ENCODE measurements at regions not wholly inside any gene's neighbourhood (a gene's known extent, or its start where the extent isn't known, plus 50 kb on each side); places are given as distances from the start of the nearest gene placed in this dataset.
"Not testable (repeated sequence)": the region's sequence is repeated elsewhere in the genome, so short reads cannot be mapped to it uniquely, and the experiment has no call there.

DNA sequence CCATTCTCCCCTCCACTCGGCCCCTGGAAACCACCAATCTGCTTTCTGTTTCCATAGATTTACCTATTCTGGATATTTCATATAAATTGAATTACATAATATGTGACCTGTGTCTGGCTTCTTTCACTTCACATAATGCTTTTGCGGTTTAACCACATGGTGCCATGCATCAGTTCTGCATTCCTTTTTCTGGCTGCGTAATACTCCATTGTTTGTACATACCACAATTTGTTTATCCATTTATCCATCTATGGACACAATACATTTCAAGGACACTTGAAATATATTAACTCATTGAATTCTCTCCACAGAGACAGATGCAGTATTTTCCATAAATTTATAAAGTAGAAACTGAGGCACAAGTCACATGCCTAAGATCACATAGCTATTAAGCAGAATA, 110.3 kb upstream of the ETV6 start:
- TF ChIP-seq ZNF274 (IDR thresholded peaks at IDR 0.05; ENCODE audit: low read depth, low read length) (no peak), YY1 (IDR thresholded peaks at IDR 0.05; ENCODE audit: insufficient read depth, insufficient read length) (no peak), SUZ12 (IDR thresholded peaks at IDR 0.05; ENCODE audit: extremely low read depth, insufficient read depth, insufficient read length) (no peak)
- H3K27me3 ChIP-seq (ENCODE audit: insufficient read depth, insufficient read length) = no peaks in the 10 kb centered on the region
- H3K9me3 ChIP-seq (ENCODE audit: insufficient read depth, low read length) = no peaks in the 10 kb centered on the region; the same call in 1 of the 2 replicates
- no peaks in the 10 kb centered on the region for H3K4me1 ChIP-seq (ENCODE audit: insufficient read depth, insufficient read length)
- no peak overlapping the region for H3K9ac ChIP-seq (ENCODE audit: insufficient read length, low read depth)
- H3K4me3 ChIP-seq (ENCODE audit: insufficient read length, low read depth) = no peak overlapping the region
- DNase-seq (ENCODE audit: low read depth, low spot score) = no peak
- H3K36me3 ChIP-seq (ENCODE audit: insufficient read depth, insufficient read length, low read length) = no peaks in the 10 kb centered on the region

- Histone ChIP-seq H3K4me1 (ENCODE audit: insufficient read depth, insufficient read length) (no peaks in the 10 kb centered on the region), H3K36me3 (ENCODE audit: insufficient read depth, insufficient read length, low read length) (no peaks in the 10 kb centered on the region), H3K4me3 (ENCODE audit: insufficient read length, low read depth) (no peak overlapping the region), H3K9me3 (ENCODE audit: insufficient read depth, low read length) (no peaks in the 10 kb centered on the region), H3K27me3 (ENCODE audit: insufficient read depth, insufficient read length) (no peaks in the 10 kb centered on the region), H3K9ac (ENCODE audit: insufficient read length, low read depth) (no peak overlapping the region)
- TF ChIP-seq YY1 (IDR thresholded peaks at IDR 0.05; ENCODE audit: insufficient read depth, insufficient read length) (no peak), ZNF274 (IDR thresholded peaks at IDR 0.05; ENCODE audit: low read depth, low read length) (no peak), SUZ12 (IDR thresholded peaks at IDR 0.05; ENCODE audit: extremely low read depth, insufficient read depth, insufficient read length) (no peak)
- DNase-seq (ENCODE audit: low read depth, low spot score) = no peak
Measured at GRCh38 chr12:11540156-11540555, 109.3 kb upstream of the ETV6 start.

DNA sequence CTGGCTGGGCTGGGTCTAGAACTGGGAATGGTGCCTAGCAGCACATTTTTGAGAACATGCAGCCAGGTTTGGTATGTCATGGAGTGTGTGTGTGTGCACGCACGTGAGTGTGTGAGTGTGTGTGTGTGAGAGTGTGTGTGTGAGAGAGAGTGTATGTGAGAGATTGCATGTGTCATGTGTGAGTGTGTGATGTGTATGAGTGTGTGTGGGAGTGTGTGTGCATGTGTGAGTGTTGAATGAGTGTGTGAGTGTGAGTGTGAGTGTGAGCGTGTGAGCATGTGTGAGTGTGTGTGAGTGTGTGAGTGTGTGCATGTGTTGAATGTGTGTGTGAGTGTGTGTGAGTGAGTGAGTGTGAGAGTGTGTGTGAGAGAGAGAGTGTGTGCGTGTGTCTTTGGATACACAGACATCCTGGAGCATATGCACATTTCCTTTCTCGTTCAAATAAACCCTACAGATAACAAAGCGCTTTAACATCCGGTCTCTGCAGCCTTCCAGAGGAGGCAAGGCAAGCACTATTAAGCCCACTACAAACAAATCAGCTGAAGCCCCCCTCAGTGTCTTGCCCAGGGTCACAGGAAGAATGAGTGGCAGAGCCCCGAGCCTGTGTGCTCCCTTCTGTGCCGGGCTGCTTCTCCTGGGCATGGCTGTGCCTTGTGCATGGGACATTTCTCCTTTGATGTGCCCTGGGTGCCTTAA, 108.7 kb upstream of the ETV6 start:
- Histone ChIP-seq H3K4me3 (ENCODE audit: insufficient read length, low read depth) (no peak overlapping the region), H3K4me1 (ENCODE audit: insufficient read depth, insufficient read length) (no peaks in the 10 kb centered on the region), H3K27me3 (ENCODE audit: insufficient read depth, insufficient read length) (no peaks in the 10 kb centered on the region), H3K9me3 (ENCODE audit: insufficient read depth, low read length) (no peaks in the 10 kb centered on the region), H3K36me3 (ENCODE audit: insufficient read depth, insufficient read length, low read length) (no peaks in the 10 kb centered on the region), H3K9ac (ENCODE audit: insufficient read length, low read depth) (no peak overlapping the region)
- TF ChIP-seq SUZ12 (IDR thresholded peaks at IDR 0.05; ENCODE audit: extremely low read depth, insufficient read depth, insufficient read length) (no peak), ZNF274 (IDR thresholded peaks at IDR 0.05; ENCODE audit: low read depth, low read length) (no peak), YY1 (IDR thresholded peaks at IDR 0.05; ENCODE audit: insufficient read depth, insufficient read length) (no peak)
- DNase-seq (ENCODE audit: low read depth, low spot score) = no peak

GRCh38 chr12:11542599-11542998, 106.9 kb upstream of the ETV6 start:
- Histone ChIP-seq H3K9ac (ENCODE audit: insufficient read length, low read depth) (no peak overlapping the region), H3K4me3 (ENCODE audit: insufficient read length, low read depth) (no peak overlapping the region), H3K36me3 (ENCODE audit: insufficient read depth, insufficient read length, low read length) (no peaks in the 10 kb centered on the region), H3K4me1 (ENCODE audit: insufficient read depth, insufficient read length) (no peaks in the 10 kb centered on the region), H3K27me3 (ENCODE audit: insufficient read depth, insufficient read length) (no peaks in the 10 kb centered on the region), H3K9me3 (ENCODE audit: insufficient read depth, low read length) (no peaks in the 10 kb centered on the region; the same call in 1 of the 2 replicates)
- DNase-seq (ENCODE audit: low read depth, low spot score) = no peak
- no peak for TF ChIP-seq SUZ12 (IDR thresholded peaks at IDR 0.05; ENCODE audit: extremely low read depth, insufficient read depth, insufficient read length)
- TF ChIP-seq YY1 (IDR thresholded peaks at IDR 0.05; ENCODE audit: insufficient read depth, insufficient read length) = no peak

- H3K27me3 ChIP-seq (ENCODE audit: insufficient read depth, insufficient read length) = no peaks in the 10 kb centered on the region
- DNase-seq (ENCODE audit: low read depth, low spot score) = no peak
- TF ChIP-seq ZNF274 (IDR thresholded peaks at IDR 0.05; ENCODE audit: low read depth, low read length) (no peak), SUZ12 (IDR thresholded peaks at IDR 0.05; ENCODE audit: extremely low read depth, insufficient read depth, insufficient read length) (no peak), YY1 (IDR thresholded peaks at IDR 0.05; ENCODE audit: insufficient read depth, insufficient read length) (no peak)
- no peak overlapping the region for H3K9ac ChIP-seq (ENCODE audit: insufficient read length, low read depth)
- H3K9me3 ChIP-seq (ENCODE audit: insufficient read depth, low read length) = no peaks in the 10 kb centered on the region; the same call in 1 of the 2 replicates
- H3K4me3 ChIP-seq (ENCODE audit: insufficient read length, low read depth) = no peak overlapping the region
- no peaks in the 10 kb centered on the region for H3K4me1 ChIP-seq (ENCODE audit: insufficient read depth, insufficient read length)
- no peaks in the 10 kb centered on the region for H3K36me3 ChIP-seq (ENCODE audit: insufficient read depth, insufficient read length, low read length)
Measured at GRCh38 chr12:11543457-11544158, 105.9 kb upstream of the ETV6 start.

GRCh38 chr12:11545484-11546330, 103.8 kb upstream of the ETV6 start:
- DNase-seq (ENCODE audit: low read depth, low spot score) = no peak
- Histone ChIP-seq H3K4me3 (ENCODE audit: insufficient read length, low read depth) (no peak overlapping the region), H3K36me3 (ENCODE audit: insufficient read depth, insufficient read length, low read length) (no peaks in the 10 kb centered on the region), H3K4me1 (ENCODE audit: insufficient read depth, insufficient read length) (no peaks in the 10 kb centered on the region), H3K9ac (ENCODE audit: insufficient read length, low read depth) (no peak overlapping the region), H3K9me3 (ENCODE audit: insufficient read depth, low read length) (no peaks in the 10 kb centered on the region; the same call in 1 of the 2 replicates), H3K27me3 (ENCODE audit: insufficient read depth, insufficient read length) (no peaks in the 10 kb centered on the region)
- no peak for TF ChIP-seq ZNF274 (IDR thresholded peaks at IDR 0.05; ENCODE audit: low read depth, low read length)
- no peak for TF ChIP-seq SUZ12 (IDR thresholded peaks at IDR 0.05; ENCODE audit: extremely low read depth, insufficient read depth, insufficient read length)
- no peak for TF ChIP-seq YY1 (IDR thresholded peaks at IDR 0.05; ENCODE audit: insufficient read depth, insufficient read length)

- H3K9me3 ChIP-seq (ENCODE audit: insufficient read depth, low read length); H3K4me3 ChIP-seq (ENCODE audit: insufficient read length, low read depth): not testable (repeated sequence)
Measured at GRCh38 chr12:11546582-11547270, 102.7 kb upstream of the ETV6 start.

DNA sequence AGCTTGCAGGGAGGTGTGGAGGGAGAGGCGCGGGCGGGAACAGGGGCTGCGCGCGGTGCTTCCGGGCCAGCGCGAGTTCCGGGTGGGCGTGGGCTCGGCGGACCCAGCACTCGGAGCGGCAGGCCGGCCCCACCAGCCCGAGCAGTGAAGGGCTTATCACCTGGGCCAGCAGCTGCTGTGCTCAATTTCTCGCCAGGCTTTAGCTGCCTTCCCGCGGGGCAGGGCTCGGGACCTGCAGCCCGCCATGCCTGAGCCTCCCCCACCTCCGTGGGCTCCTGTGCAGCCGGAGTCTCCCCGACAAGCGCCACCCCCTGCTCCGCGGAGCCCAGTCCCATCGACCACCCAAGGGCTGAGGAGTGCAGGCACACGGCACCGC, 102.2 kb upstream of the ETV6 start:
- not testable (repeated sequence) for H3K4me1 ChIP-seq (ENCODE audit: insufficient read depth, insufficient read length); H3K9me3 ChIP-seq (ENCODE audit: insufficient read depth, low read length); H3K4me3 ChIP-seq (ENCODE audit: insufficient read length, low read depth); H3K27me3 ChIP-seq (ENCODE audit: insufficient read depth, insufficient read length); DNase-seq (ENCODE audit: low read depth, low spot score); H3K36me3 ChIP-seq (ENCODE audit: insufficient read depth, insufficient read length, low read length); H3K9ac ChIP-seq (ENCODE audit: insufficient read length, low read depth)

More at GRCh38 chr12:11546582-11547270, 102.7 kb upstream of the ETV6 start:
- DNase-seq (ENCODE audit: low read depth, low spot score); H3K4me1 ChIP-seq (ENCODE audit: insufficient read depth, insufficient read length); H3K27me3 ChIP-seq (ENCODE audit: insufficient read depth, insufficient read length); H3K9ac ChIP-seq (ENCODE audit: insufficient read length, low read depth); H3K36me3 ChIP-seq (ENCODE audit: insufficient read depth, insufficient read length, low read length): not testable (repeated sequence)
